Retina (tissue), 1 donor: ENCODE measurements at regions not wholly inside any gene's neighbourhood (a gene's known extent, or its start where the extent isn't known, plus 50 kb on each side); places are given as distances from the start of the nearest gene placed in this dataset.
"Not testable (repeated sequence)": the region's sequence is repeated elsewhere in the genome, so short reads cannot be mapped to it uniquely, and the experiment has no call there.

Source experiments
- DNase-seq: peaks from one replicate; pipeline ENCODE4 v3.0.0-alpha.2; 2016

GRCh38 chr2:147352264-147353071, 492.4 kb upstream of the ACVR2A start:
- peak; percentile 24 for DNase-seq

- peak; percentile 28 for DNase-seq
Measured at GRCh38 chr2:147351784-147352183, 493.0 kb upstream of the ACVR2A start.

GRCh38 chr2:147348931-147349555, 495.8 kb upstream of the ACVR2A start:
- peak; percentile 41 for DNase-seq

GRCh38 chr2:147346142-147346541, 498.7 kb upstream of the ACVR2A start:
- DNase-seq, result no peak

- no peak for DNase-seq
Measured at GRCh38 chr2:147345246-147345645, 499.6 kb upstream of the ACVR2A start.

- no peak for DNase-seq
Measured at GRCh38 chr2:147342329-147342728, 502.5 kb upstream of the ACVR2A start.

- no peak for DNase-seq
Measured at GRCh38 chr2:147331790-147332419, 512.9 kb upstream of the ACVR2A start.

GRCh38 chr2:147330925-147331324, 513.9 kb upstream of the ACVR2A start:
- DNase-seq, result no peak

GRCh38 chr2:147327613-147328012, 517.2 kb upstream of the ACVR2A start:
- no peak for DNase-seq

GRCh38 chr2:147325990-147326389, 518.8 kb upstream of the ACVR2A start:
- DNase-seq, result no peak

GRCh38 chr2:147320146-147320545, 524.7 kb upstream of the ACVR2A start:
- no peak for DNase-seq

- no peak for DNase-seq
Measured at GRCh38 chr2:147311058-147311430, 533.8 kb upstream of the ACVR2A start.

- DNase-seq, result no peak
Measured at GRCh38 chr2:147310335-147311057, 534.3 kb upstream of the ACVR2A start.

- no peak for DNase-seq
Measured at GRCh38 chr2:147297820-147298219, 547.0 kb upstream of the ACVR2A start.

GRCh38 chr2:147294825-147295392, 549.9 kb upstream of the ACVR2A start:
- DNase-seq, result no peak

- no peak for DNase-seq
Measured at GRCh38 chr2:147293991-147294824, 550.6 kb upstream of the ACVR2A start.

GRCh38 chr2:147288131-147288530, 556.7 kb upstream of the ACVR2A start:
- no peak for DNase-seq

- DNase-seq, result no peak
Measured at GRCh38 chr2:147275943-147276342, 568.9 kb upstream of the ACVR2A start.

- DNase-seq, result no peak
Measured at GRCh38 chr2:147273628-147274027, 571.2 kb upstream of the ACVR2A start.

GRCh38 chr2:147273106-147273505, 571.7 kb upstream of the ACVR2A start:
- no peak for DNase-seq

GRCh38 chr2:147269581-147269980, 575.2 kb upstream of the ACVR2A start:
- DNase-seq, result not testable (repeated sequence)

GRCh38 chr2:147260241-147260640, 584.6 kb upstream of the ACVR2A start:
- no peak for DNase-seq
